ENCODE measurements at regions not wholly inside any gene's neighbourhood (a gene's known extent, or its start where the extent isn't known, plus 50 kb on each side); places are given as distances from the start of the nearest gene placed in this dataset.
"Not testable (repeated sequence)": the region's sequence is repeated elsewhere in the genome, so short reads cannot be mapped to it uniquely, and the experiment has no call there.

GRCh38 chr11:71367276-71367675 is 80.9 kb downstream of the DHCR7 start:
- not testable (repeated sequence) for TF ChIP-seq CTCF (conservative IDR thresholded peaks at IDR 0.05; ENCODE audit: low read depth, low read length); EZH2 (IDR thresholded peaks at IDR 0.05; ENCODE audit: borderline replicate concordance, low read depth, low read length, poor library complexity, severe bottlenecking)

Measured in A673 (cell line).